ENCODE measurements at regions not wholly inside any gene's neighbourhood (a gene's known extent, or its start where the extent isn't known, plus 50 kb on each side); places are given as distances from the start of the nearest gene placed in this dataset.
"Not testable (repeated sequence)": the region's sequence is repeated elsewhere in the genome, so short reads cannot be mapped to it uniquely, and the experiment has no call there.

DNA sequence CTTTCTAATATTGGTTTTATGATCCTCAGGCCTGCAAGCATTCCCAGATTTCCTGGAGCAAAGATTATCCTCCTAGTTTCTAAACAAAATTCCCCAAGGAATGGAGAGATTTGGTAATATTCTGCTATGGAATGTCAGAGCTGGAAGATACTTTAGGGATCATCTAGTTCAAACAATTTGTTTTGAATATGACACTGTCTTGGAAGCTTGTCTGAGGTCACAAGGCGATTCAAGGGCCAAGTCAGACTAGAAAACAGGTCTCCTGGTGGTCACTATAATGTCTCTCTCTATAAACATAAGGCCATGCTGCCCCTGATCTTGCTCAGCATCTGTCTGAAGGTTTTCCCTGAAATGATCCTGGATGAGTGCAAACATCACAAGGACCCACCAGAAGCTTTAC, 143.4 kb upstream of the BCL6 start:
- WGBS, 2 donors: 60 to 79% methylated on average over 1 of the region's 1 CpG
- no peaks in the 10 kb centered on the region for H3K27me3 ChIP-seq
- DNase-seq (no peak), ATAC-seq (peak in 4 of 8 donors; percentile 29 to 42 (median 38))
- TF ChIP-seq, protein P1, sequence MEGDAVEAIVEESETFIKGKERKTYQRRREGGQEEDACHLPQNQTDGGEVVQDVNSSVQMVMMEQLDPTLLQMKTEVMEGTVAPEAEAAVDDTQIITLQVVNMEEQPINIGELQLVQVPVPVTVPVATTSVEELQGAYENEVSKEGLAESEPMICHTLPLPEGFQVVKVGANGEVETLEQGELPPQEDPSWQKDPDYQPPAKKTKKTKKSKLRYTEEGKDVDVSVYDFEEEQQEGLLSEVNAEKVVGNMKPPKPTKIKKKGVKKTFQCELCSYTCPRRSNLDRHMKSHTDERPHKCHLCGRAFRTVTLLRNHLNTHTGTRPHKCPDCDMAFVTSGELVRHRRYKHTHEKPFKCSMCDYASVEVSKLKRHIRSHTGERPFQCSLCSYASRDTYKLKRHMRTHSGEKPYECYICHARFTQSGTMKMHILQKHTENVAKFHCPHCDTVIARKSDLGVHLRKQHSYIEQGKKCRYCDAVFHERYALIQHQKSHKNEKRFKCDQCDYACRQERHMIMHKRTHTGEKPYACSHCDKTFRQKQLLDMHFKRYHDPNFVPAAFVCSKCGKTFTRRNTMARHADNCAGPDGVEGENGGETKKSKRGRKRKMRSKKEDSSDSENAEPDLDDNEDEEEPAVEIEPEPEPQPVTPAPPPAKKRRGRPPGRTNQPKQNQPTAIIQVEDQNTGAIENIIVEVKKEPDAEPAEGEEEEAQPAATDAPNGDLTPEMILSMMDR (IDR thresholded peaks at IDR 0.05): no peak
- H3K9me3 ChIP-seq: peaks cover 0 to 7% (median 0%) of the 10 kb centered on the region in 11 donors
- intact Hi-C loops (cut with DNase I): no loop called here
- no peak overlapping the region for H3K4me3 ChIP-seq
- no peak overlapping the region for H3K27ac ChIP-seq
- H3K36me3 ChIP-seq: no peaks in the 10 kb centered on the region
- peaks cover 0 to 13% (median 4%) of the 10 kb centered on the region in 9 donors for H3K4me1 ChIP-seq

DNA sequence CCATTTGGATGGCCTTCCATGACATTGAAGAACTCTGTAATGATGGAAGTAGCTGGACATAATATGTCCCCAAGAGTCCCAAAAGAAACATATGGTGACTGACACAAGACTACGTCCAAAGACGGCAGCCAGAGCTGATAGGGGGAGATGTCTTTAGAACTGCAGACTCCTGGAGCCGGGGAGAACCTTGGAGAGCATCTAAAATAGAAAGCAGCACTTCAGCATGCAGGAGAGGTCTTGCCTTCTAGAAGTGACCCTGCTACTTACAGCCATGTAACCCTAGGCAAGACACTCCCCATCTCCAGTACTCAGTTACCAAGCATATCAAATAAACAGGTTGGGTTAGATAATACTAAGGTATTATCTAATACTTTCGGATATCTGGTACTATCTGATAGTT, 143.8 kb upstream of the BCL6 start:
- peaks cover 0 to 13% (median 4%) of the 10 kb centered on the region in 9 donors for H3K4me1 ChIP-seq
- TF ChIP-seq, protein P1 (IDR thresholded peaks at IDR 0.05): no peak
- WGBS, 2 donors: 66 to 71% methylated on average over 4 of the region's 4 CpGs
- H3K27me3 ChIP-seq: no peaks in the 10 kb centered on the region
- ATAC-seq (peak in 3 of 8 donors; percentile 17 to 47 (median 38)), DNase-seq (no peak)
- H3K4me3 ChIP-seq: no peak overlapping the region
- intact Hi-C loops (cut with DNase I): no loop called here
- H3K9me3 ChIP-seq: peaks cover 0 to 7% (median 0%) of the 10 kb centered on the region in 11 donors
- H3K27ac ChIP-seq: no peak overlapping the region
- H3K36me3 ChIP-seq: no peaks in the 10 kb centered on the region

DNA sequence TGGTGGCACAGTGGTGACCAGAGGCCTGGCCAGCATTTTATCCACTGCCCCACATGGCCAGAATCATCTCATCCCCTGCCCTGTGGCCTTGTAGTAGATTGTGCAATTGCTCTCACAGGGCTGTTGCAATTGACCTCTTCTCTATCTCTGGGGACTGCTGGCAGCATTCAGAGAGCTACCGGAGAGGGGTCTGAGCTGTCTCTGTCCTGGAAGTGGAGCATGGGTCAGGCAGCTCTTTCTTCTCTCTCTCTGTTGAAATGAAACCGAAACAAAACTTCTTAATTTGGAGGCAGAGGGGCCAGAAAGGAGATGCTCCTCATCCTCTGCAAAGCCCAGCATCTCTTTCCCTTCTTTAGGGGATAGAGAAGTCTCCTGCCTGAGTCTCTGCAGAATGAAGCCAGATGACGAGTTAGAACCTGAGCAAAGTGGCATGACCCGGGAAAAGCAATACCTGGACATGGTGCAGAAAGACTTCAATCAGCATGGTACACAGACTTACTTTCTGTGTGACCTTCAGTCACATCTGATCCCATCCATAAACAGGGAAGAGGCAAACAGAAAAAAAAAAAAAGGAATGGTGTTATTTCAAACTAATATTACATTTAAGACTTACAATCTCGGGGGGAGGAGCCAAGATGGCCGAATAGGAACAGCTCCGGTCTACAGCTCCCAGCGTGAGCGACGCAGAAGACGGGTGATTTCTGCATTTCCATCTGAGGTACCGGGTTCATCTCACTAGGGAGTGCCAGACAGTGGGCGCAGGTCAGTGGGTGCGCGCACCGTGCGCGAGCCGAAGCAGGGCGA, 144.5 kb upstream of the BCL6 start:
- intact Hi-C loops (cut with DNase I): no loop called here

DNA sequence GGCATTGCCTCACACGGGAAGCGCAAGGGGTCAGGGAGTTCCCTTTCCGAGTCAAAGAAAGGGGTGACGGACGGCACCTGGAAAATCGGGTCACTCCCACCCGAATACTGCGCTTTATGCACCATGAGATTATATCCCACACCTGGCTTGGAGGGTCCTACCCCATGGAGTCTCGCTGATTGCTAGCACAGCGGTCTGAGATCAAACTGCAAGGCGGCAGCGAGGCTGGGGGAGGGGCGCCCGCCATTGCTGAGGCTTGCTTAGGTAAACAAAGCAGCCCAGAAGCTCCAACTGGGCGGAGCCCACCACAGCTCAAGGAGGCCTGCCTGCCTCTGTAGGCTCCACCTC, 145.1 kb upstream of the BCL6 start:
- H3K4me3 ChIP-seq; H3K9me3 ChIP-seq; H3K27me3 ChIP-seq; H3K36me3 ChIP-seq; H3K27ac ChIP-seq; ATAC-seq; intact Hi-C loops (cut with DNase I); DNase-seq: not testable (repeated sequence)
- WGBS, 2 donors: 87 to 88% methylated on average over 15 of the region's 15 CpGs
- peaks cover 0 to 13% (median 4%) of the 10 kb centered on the region in 9 donors for H3K4me1 ChIP-seq

More for the DNA sequence above, 144.5 kb upstream of the BCL6 start:
- Histone ChIP-seq H3K27ac (no peak overlapping the region), H3K36me3 (no peaks in the 10 kb centered on the region), H3K4me1 (peaks cover 0 to 13% (median 4%) of the 10 kb centered on the region in 9 donors), H3K4me3 (no peak overlapping the region), H3K27me3 (no peaks in the 10 kb centered on the region), H3K9me3 (peaks cover 0 to 7% (median 0%) of the 10 kb centered on the region in 11 donors)
- no peak for DNase-seq
- WGBS, 2 donors: 87 to 88% methylated on average over 19 of the region's 20 CpGs
- peak in 4 of 8 donors; percentile 25 to 84 (median 53) for ATAC-seq
- TF ChIP-seq, protein P1 (IDR thresholded peaks at IDR 0.05): no peak

DNA sequence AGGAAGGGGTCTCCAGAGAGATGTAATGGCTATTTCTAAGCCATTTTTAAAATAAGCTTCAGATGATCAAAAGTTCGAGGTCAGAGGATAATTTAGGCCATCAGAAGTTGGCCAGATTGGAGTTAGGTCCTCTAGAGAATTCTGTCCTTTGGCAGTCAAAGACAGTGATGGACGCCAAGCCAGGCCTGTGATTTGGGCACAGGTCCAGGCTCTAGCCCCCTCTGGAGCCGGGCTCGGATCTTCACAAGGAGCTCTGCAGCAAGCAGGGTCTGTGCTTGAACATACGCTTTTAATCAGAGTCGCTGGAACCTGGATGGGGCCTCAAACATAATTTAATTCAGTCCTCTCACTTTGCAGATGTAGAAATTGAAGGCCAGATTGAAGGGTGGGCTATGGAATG, 151.4 kb upstream of the BCL6 start:
- 31 to 34% methylated on average over 6 of the region's 6 CpGs for WGBS, 2 donors
- peaks cover 0 to 11% (median 7%) of the 10 kb centered on the region in 9 donors for H3K4me1 ChIP-seq
- intact Hi-C loops (cut with DNase I): no loop called here
- peak overlapping the region in 2 of 10 donors; percentile 1 to 7 for H3K27ac ChIP-seq
- H3K9me3 ChIP-seq: no peaks in the 10 kb centered on the region
- H3K4me3 ChIP-seq: no peak overlapping the region
- no peaks in the 10 kb centered on the region for H3K36me3 ChIP-seq
- TF ChIP-seq, protein P1 (IDR thresholded peaks at IDR 0.05): peak in 1 of 9 donors; percentile 10
- ATAC-seq (peak in 7 of 8 donors; percentile 53 to 92 (median 76)), DNase-seq (peak; percentile 41 to 48)
- no peaks in the 10 kb centered on the region for H3K27me3 ChIP-seq
